Transverse colon (tissue), 4 donors: ENCODE measurements at regions not wholly inside any gene's neighbourhood (a gene's known extent, or its start where the extent isn't known, plus 50 kb on each side); places are given as distances from the start of the nearest gene placed in this dataset.

Experiments
- DNase-seq: peaks from one replicate; pipeline ENCODE4 v3.0.0-alpha.2; 2019
- H3K27ac ChIP-seq, 4 donors: fragments of 200-600 bp; sonication (generic); 2 replicates each; pipeline ENCODE4 v1.5.1; 2016 to 2018; ENCODE audit warnings: inconsistent platforms in 4 of 4
- H3K27me3 ChIP-seq: fragments of 200-600 bp; sonication (generic); 2 replicates; pipeline ENCODE4 v1.5.1; 2017; ENCODE audit warnings: inconsistent platforms
- H3K36me3 ChIP-seq, 4 donors: fragments of 200-600 bp; sonication (generic); 2 replicates each; pipeline ENCODE4 v1.5.1; 2017 to 2019; ENCODE audit warnings: inconsistent platforms in 4 of 4
- H3K4me1 ChIP-seq, 4 donors: fragments of 200-600 bp; sonication (generic); 2 replicates each; pipeline ENCODE4 v1.5.1; 2017 to 2020; ENCODE audit warnings: inconsistent platforms in 4 of 4
- H3K4me3 ChIP-seq, 4 donors: fragments of 200-600 bp; sonication (generic); 1 replicate in 1 of 4; 2 replicates in 3 of 4; pipeline versions ENCODE4 v1.5.1 to v1.6.1; 2017 to 2019; ENCODE audit warnings: inconsistent platforms in 4 of 4
- H3K9me3 ChIP-seq, 2 donors: fragments of 200-600 bp; sonication (generic); 2 replicates each; pipeline ENCODE4 v1.5.1; 2017 to 2019; ENCODE audit warnings: inconsistent platforms in 2 of 2
- EP300 ChIP-seq: sonication (generic); formaldehyde crosslinking; IDR thresholded peaks from one replicate; pipeline ENCODE4 v1.6.1; 2017; ENCODE audit warnings: antibody characterized with exemption, low read depth
- POLR2A ChIP-seq: fragments of 450-650 bp; IDR thresholded peaks from one replicate; pipeline ENCODE4 v1.6.1; 2016; ENCODE audit warnings: antibody characterized with exemption, mild to moderate bottlenecking, moderate library complexity
- POLR2AphosphoS5 ChIP-seq, 3 donors: sonication (generic); formaldehyde crosslinking; IDR thresholded peaks; one replicate each; pipeline ENCODE4 v1.6.1; 2016; ENCODE audit warnings: antibody characterized with exemption in 3 of 3
- WGBS, 2 donors: methylation state at CpG; one replicate each; pipeline ENCODE4 v1.1.5; 2018; ENCODE audit warnings: low coverage in 1 of 2; 5-methylcytosine and 5-hydroxymethylcytosine counted together
- in situ Hi-C, 4 donors: fragments of 200-750 bp; cut with MboI; loops; one replicate each; pipeline versions ENCODE4 v1.15.0 to v1.15.1; 2017; ENCODE audit warnings: low sequenced_read_pairs in 3 of 4, low pct_ligation_motif_present in 1 of 4, low pct_unique_long_range_greater_than_20kb in 1 of 4
- intact Hi-C: fragments of 100-400 bp; cut with DNase I; formaldehyde crosslinking; loops from one replicate; pipeline ENCODE4 v1.15.1; 2023; ENCODE audit warnings: low total_unique reads
- TF ChIP-seq, protein P1 (sequence below), 5 experiments: fragments of 200-600 bp in 3 of 5; fragments of 450-650 bp in 2 of 5; sonication (generic) in 3 of 5; IDR thresholded peaks; 1 replicate in 2 of 5; 2 replicates in 3 of 5; pipeline ENCODE4 v1.5.1; 2016 to 2017; ENCODE audit warnings: antibody characterized with exemption in 5 of 5, inconsistent platforms in 3 of 5, mild to moderate bottlenecking in 2 of 5, moderate library complexity in 1 of 5

DNA sequence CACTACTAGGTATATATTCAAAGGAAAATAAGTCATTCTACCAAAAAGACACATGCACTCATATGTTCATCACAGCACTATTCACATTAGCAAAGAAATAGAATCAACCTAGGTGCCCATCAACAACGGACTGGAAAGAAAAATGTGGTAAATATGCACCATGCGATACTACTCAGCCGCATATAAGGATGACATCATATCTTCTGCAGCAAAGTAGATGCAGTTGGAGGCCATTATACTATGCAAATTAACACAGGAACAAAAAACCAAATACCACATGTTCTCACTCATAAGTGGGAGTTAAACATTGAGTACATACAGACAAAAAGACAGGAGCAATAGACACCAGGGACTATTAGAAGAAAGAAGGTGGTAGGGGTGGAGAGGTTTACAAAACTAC lies 412.1 kb upstream of the CWC22 start:
- 90 to 92% methylated on average over 3 of the region's 3 CpGs for WGBS, 2 donors
- no peak for DNase-seq
- no peaks in the 10 kb centered on the region for H3K4me1 ChIP-seq
- no peak overlapping the region for H3K27ac ChIP-seq
- no peaks in the 10 kb centered on the region for H3K9me3 ChIP-seq
- no peaks in the 10 kb centered on the region for H3K27me3 ChIP-seq
- in situ Hi-C loops = no loop called here
- H3K36me3 ChIP-seq = no peaks in the 10 kb centered on the region
- intact Hi-C loops = no loop called here
- TF ChIP-seq EP300 = no peak
- TF ChIP-seq, protein P1, sequence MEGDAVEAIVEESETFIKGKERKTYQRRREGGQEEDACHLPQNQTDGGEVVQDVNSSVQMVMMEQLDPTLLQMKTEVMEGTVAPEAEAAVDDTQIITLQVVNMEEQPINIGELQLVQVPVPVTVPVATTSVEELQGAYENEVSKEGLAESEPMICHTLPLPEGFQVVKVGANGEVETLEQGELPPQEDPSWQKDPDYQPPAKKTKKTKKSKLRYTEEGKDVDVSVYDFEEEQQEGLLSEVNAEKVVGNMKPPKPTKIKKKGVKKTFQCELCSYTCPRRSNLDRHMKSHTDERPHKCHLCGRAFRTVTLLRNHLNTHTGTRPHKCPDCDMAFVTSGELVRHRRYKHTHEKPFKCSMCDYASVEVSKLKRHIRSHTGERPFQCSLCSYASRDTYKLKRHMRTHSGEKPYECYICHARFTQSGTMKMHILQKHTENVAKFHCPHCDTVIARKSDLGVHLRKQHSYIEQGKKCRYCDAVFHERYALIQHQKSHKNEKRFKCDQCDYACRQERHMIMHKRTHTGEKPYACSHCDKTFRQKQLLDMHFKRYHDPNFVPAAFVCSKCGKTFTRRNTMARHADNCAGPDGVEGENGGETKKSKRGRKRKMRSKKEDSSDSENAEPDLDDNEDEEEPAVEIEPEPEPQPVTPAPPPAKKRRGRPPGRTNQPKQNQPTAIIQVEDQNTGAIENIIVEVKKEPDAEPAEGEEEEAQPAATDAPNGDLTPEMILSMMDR (IDR thresholded peaks at IDR 0.05) = no peak
- TF ChIP-seq POLR2A = no peak
- no peak for TF ChIP-seq POLR2AphosphoS5 (IDR thresholded peaks at IDR 0.05)
- H3K4me3 ChIP-seq = no peak overlapping the region

DNA sequence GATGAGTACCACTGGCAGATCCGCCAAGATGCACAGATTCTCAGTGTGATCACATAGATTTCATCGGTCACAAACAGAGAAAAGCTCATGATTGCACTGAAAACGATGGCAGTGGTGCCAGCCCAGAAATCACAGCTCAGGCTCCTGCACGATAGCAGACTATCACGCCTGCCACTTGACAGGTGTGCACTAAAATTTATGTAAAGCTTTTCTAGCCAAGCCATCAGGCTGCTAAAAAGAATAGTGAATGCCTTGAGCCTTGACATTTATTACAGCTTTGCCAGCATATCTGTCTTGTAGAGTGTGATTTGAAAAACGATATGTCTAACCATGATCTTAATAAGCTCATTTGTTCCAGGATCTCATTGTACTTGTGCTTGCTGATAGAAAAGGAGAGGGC lies 409.5 kb upstream of the CWC22 start:
- in situ Hi-C loops = no loop called here
- WGBS, 2 donors = 79 to 82% methylated on average over 2 to 6 of the region's 6 CpGs
- no peak overlapping the region for H3K27ac ChIP-seq
- H3K9me3 ChIP-seq = no peaks in the 10 kb centered on the region
- TF ChIP-seq, protein P1 (IDR thresholded peaks at IDR 0.05) = no peak
- TF ChIP-seq POLR2A (no peak), POLR2AphosphoS5 (IDR thresholded peaks at IDR 0.05) (no peak), EP300 (no peak)
- H3K4me3 ChIP-seq = no peak overlapping the region
- no peak for DNase-seq
- H3K4me1 ChIP-seq = peaks cover 2 to 8% (median 6%) of the 10 kb centered on the region in 4 donors
- intact Hi-C loops = no loop called here
- H3K27me3 ChIP-seq = no peaks in the 10 kb centered on the region
- no peaks in the 10 kb centered on the region for H3K36me3 ChIP-seq

DNA sequence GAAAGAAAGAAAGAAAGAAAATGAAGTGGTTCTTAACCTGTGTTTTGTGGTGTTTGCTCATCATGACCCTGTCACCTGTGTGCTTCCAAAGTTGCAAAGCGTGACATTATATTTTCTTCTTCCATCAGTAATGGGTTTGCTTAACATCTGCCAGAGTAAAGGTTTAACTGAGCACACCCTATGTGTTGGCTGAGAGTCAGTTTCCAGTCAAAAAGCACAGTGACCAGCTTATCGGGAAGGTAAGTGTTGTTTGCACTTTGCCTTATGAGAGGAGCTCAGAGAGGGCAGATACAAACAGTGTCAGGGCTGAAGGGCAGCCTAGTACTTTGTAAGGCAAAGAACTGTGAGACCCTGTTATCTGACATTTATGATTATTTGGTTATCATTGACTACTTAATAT lies 406.2 kb upstream of the CWC22 start:
- WGBS, 2 donors = 61 to 73% methylated on average over 2 of the region's 2 CpGs
- TF ChIP-seq, protein P1 (IDR thresholded peaks at IDR 0.05) = no peak
- no peak for TF ChIP-seq POLR2A
- TF ChIP-seq POLR2AphosphoS5 (IDR thresholded peaks at IDR 0.05) = no peak
- no peak for TF ChIP-seq EP300
- Histone ChIP-seq H3K9me3 (no peaks in the 10 kb centered on the region), H3K27ac (no peak overlapping the region), H3K4me3 (no peak overlapping the region), H3K36me3 (no peaks in the 10 kb centered on the region), H3K27me3 (no peaks in the 10 kb centered on the region), H3K4me1 (peaks cover 8 to 15% (median 11%) of the 10 kb centered on the region in 4 donors)
- in situ Hi-C loops (no loop called here), intact Hi-C loops (no loop called here)
- no peak for DNase-seq

GRCh38 chr2:180412219-180412618 lies 405.1 kb upstream of the CWC22 start:
- no peaks in the 10 kb centered on the region for H3K9me3 ChIP-seq
- no peaks in the 10 kb centered on the region for H3K27me3 ChIP-seq
- no peak for DNase-seq
- peaks cover 8 to 15% (median 11%) of the 10 kb centered on the region in 4 donors for H3K4me1 ChIP-seq
- in situ Hi-C loops = no loop called here
- no peak overlapping the region for H3K4me3 ChIP-seq
- WGBS, 2 donors = 52 to 53% methylated on average over 3 to 4 of the region's 4 CpGs
- H3K27ac ChIP-seq = no peak overlapping the region
- TF ChIP-seq EP300 (no peak), POLR2AphosphoS5 (IDR thresholded peaks at IDR 0.05) (no peak), POLR2A (no peak)
- TF ChIP-seq, protein P1 (IDR thresholded peaks at IDR 0.05) = no peak
- no peaks in the 10 kb centered on the region for H3K36me3 ChIP-seq
- intact Hi-C loops = no loop called here
